HG02938 (cell line): ENCODE measurements at regions not wholly inside any gene's neighbourhood (a gene's known extent, or its start where the extent isn't known, plus 50 kb on each side); places are given as distances from the start of the nearest gene placed in this dataset.
"Not testable (repeated sequence)": the region's sequence is repeated elsewhere in the genome, so short reads cannot be mapped to it uniquely, and the experiment has no call there.

Experiments
- ATAC-seq: cut with Tn5 transposase; IDR thresholded peaks from one replicate; pipeline ENCODE4 v1.9.1; 2021; ENCODE audit warnings: mild to moderate bottlenecking, moderate library complexity; ENCODE audit not compliant: unreplicated experiment

DNA sequence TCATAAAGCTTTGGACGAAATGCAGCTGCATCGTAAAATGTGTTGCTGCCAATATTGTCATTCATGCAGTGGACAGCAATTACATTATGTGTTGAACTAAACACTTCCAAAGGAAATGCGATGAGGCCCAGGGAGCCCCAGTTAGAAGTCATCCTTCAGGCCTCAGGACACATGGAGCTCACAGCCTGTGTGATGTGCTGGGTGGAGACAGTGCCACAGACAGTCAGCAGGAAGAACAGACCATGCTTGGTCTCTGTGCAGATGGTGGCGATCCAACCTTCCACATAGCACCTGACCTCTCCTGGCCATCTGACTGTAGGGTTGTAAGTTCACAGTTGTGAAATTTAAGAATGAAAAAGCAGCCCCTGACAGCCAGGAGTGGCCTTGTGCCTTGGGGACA is 118.3 kb upstream of the ALKAL2 start:
- ATAC-seq = no peak

DNA sequence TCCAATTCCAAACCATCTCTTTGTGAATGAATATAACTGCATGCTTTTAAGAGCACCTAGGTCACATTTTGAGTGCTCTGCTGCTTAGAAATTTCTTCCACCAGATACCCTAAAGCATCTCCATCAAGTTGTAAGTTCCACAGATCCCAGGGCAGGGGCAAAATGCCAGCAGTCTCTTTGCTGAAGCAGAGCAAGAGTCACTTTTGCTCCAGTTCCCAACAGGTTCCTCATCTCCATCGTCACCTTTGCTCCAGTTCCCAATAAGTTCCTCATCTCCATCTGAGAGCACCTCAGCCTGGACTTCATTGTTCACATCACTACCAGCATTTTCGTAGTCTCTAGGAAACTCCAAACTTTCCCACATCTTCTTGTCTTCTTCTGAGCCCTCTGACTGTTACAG is 116.7 kb upstream of the ALKAL2 start:
- no peak for ATAC-seq

DNA sequence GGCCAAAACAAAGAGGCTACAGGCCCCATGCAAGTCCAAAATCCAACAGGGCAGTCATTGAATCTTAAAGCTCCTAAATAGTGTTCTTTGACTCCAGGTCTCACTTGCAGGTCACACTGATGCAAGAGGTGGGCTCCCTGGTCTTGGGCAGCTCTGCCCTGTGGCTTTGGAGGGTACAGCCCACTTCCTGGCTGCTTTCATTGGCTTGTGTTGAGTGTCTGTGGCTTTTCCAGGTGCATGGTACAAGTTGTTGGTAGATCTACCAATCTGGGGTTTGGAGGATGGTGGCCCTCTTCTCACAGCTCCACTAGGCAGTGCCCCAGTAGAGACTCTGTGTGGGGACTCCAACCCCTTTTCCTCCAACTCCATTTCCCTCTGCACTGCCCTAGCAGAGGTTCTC is 115.8 kb upstream of the ALKAL2 start:
- ATAC-seq = no peak

DNA sequence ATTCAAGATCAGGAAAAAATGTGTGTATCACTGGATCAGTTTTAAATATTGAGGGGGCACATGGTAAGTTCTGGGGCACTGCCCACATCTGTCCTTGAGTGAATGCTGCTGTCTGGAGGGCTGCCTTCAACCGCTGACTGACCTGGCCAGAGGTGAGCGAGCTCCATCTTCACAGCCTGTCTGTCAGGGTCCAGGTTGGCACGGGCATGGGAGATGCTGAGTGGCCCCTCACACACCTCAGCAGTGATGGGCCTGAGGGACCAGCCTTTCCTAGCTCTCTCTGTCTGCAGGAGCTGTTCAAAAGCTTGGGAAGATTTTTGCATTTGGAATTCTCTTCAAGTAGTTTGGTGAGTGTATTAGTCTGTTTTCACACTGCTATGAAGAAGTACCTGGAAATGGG is 114.8 kb upstream of the ALKAL2 start:
- ATAC-seq = no peak

DNA sequence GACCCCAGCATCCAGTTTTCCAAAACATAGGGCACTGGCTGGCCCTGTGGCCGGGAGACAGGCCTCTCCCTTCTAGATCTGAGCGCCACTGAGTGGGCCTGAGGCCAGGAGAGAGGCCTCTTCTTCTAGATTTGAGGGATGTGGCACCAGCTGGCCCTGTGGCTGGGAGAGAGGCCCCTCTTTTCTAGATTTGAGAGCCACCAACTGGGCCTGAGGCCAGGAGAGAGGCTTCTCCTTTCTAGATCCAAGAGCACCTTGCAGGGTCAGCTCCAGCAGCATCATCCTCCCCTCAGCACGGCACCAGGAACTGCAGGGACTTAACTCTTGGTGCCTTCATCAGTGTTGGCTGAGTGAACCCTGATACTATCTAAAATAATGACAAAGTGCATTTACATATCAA is 114.3 kb upstream of the ALKAL2 start:
- ATAC-seq = no peak

DNA sequence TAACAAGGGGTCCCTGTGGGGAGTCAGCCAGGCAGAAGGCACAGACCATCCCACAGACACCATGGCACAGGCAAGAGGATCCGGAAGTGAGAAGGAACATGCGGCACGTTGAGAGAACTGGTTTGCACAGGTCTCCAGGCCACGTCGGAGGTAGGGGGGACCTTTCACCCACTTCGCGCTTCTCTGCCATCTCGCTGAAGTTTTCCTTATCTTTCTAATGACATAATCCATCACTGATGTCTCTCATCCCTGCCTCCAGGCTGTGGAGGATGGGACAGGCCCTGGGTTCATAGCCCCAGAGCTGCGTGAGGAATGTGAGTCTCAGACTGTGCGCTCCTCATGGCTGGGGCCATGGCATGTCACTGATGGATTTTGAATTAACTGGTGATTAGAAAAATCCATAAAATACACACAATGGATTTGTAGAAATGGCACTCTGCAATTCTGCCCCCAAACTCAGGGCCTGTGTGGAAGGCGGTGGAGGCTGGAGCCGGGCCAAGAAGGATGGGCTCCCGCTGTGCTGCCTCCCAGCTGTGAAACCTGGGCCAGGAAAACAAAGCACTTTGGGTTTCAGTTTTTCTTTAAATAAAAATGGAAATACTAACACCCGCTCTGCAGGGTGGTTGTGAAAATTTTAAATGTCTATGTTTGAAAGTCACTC is 113.3 kb upstream of the ALKAL2 start:
- no peak for ATAC-seq

DNA sequence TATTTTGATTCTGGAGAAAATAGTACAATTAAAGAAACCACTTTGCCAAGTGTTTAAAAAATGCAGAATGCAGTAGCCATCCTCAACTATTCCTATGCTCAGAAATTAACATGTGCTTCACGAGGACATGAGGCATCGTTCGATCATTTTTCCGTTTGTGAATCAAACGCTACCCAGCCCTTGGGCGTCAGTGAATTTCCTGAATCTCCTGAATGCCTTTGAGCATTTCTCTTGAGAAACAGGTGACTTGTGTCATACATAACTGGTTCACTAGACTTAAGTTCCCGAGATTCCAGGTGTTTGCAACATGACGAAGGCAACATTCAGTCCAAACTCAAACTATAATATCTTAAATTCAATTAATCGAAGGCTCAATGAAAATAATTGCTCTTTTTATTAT is 110.0 kb upstream of the ALKAL2 start:
- ATAC-seq = no peak

DNA sequence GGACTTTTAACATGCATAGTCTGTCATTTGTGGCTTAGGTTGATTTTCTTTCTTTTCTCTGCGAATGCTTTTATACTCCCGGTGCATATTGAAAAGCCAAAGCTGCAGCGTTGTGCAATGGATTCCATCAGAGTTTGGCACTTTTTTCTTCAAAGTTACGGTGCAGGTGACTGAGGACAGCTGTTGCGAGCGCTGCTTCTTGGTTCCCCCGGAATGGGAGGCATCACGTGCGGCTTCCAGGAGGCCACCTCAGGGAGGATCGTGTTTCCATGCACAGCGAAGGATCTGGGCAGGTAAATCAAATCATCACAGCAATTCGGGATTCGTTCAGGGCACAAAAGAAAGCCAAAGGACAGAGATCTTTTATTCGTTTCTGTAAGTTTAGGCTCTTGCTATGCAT is 109.6 kb upstream of the ALKAL2 start:
- no peak for ATAC-seq

DNA sequence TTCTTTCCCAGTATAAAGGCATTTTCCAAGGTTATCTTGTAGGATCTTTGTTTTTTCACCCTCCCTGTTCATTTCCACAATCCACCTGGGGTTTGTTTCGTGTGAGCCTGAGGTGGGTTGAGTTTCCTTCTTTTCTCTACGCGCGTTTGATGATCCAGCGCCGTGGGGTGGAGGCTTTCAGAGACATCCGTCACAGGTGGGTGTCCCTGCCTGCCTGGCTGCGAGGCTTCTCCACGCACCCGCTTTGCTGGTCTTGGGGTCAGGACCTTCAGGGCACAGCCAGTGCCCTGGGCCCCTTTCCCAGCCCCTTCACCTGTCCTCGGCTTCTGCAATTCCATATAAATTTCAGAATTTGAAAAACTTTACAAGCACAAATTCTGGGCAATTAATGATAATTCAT is 109.0 kb upstream of the ALKAL2 start:
- no peak for ATAC-seq

DNA sequence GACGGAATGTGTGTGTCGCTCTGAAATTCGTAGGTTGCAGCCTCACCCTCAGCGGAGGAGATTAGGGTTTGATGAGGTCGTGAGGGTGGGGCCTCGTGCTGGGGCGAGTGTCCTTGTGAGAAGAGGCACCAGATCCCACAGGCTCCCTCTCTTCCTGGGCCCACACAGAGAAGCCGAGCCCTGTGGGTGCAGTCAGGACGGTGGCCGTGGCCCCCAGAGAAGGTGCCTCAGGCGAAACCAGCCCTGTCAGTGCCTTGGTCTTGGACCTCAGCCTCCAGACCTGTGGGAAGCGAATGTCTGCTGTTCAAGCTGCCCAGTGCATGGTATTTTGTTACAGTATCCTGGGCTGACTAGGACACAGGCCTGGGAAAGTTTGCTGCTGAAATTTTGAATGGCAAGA is 108.0 kb upstream of the ALKAL2 start:
- ATAC-seq = no peak

DNA sequence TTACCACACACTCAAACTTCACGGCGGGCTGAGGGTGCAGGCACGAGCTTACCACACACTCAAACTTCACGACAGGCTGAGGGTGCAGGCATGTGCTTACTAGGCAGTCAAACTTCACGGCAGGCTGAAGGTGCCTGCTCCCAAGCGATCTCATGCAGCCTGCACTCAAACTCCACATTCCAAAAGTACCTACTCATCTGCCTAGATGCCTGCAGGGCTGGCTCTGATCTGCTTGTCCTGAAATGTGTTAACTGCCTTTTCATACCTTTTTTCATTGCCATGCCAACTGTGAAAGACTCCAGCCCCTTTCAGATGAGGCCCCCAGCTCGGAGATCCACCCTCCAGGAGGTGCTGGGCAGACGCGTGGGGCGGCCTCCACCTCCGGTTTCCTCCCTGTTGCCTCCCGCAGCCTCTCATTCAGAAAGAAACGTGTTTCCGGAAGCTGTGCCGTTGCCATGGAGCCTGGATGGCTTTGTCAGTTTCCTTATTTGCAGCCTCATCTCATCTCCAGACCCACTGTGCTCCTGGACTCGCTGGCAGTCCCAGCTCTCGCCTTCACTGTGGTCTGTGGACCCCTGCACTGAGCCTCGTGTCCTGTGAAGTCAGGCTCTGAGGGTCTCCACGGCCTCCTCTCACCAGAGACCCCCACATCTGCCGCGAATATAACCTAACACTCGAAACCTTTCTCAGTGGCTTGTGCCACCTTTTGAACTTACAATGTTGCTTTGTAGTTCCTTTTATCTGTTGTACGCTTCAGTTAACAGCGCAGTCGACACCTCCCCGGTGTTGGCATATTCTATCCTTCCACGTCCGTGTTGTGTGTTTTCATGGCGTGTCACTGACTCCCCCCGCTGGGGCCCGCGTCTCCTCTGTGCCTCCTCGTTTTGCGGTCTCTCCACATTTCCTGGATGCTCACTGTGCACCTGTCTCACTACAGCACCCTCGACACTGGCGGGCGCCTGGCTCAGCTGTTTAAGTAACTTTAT is 106.1 kb upstream of the ALKAL2 start:
- ATAC-seq = no peak

DNA sequence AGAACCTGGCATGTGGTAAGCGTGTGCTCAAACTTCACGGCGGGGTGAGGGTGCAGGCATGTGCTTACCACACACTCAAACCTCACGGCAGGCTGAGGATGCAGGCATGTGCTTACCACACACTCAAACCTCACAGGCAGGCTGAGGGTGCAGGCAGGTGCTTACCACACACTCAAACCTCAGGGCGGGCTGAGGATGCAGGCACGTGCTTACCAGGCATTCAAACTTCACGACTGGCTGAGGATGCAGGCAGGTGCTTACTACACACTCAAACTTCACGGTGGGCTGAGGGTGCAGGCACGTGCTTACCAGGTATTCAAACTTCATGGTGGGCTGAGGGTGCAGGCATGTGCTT is 105.0 kb upstream of the ALKAL2 start:
- ATAC-seq = no peak

DNA sequence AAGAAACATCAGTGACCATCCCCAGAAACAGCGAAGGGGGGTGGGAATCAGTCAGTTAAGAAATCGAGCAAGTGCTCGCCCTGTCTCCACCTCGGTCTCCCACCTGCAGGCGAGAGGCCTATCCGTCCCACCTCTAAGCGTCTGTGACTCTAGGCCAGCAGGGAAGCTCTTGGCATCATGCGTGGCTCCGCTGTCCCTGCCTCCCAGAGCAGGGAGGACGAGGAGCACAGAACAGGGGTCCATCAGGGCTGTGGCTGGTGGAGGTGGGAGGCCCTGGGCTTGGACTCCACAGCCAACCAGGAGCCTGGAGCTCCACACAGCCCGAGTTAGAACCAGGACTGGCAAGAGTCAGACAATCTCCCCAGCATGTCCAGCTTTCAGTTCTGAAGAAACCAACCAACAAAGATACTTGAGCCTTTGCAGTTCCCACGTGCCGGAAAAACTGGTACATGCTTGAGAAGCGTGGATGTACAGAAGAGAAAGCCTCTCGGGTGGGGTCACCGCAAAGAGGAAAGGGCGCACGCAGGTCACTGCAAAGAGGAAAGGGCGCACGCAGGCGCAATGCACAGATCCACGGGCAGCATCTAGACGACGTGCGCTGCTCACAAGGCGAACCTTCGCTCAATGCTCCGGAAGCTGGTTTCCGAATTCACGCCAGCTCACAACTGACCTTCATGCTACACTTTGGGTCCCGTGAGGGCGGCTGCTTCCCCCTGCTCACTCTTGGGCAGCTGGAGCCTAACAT is 104.5 kb upstream of the ALKAL2 start:
- no peak for ATAC-seq

DNA sequence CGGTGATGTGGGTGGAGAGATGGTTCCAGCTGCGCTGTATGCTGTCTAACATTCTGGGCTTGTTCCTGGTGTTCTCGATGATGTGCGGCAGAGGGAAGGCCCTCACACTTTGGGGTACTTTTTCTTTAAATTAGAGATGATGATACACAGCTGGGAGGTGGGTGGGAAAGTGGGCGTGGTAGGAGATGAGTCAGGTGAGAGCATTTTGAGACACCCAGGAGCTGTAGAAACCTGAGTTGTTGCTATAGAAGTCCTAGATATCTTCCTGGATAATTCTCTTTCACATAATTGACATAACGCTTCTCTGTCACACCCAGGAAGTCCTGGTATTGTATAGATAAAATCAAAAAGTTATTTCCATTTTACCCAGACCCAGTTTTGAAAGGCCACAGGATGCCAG is 103.8 kb upstream of the ALKAL2 start:
- ATAC-seq = no peak

DNA sequence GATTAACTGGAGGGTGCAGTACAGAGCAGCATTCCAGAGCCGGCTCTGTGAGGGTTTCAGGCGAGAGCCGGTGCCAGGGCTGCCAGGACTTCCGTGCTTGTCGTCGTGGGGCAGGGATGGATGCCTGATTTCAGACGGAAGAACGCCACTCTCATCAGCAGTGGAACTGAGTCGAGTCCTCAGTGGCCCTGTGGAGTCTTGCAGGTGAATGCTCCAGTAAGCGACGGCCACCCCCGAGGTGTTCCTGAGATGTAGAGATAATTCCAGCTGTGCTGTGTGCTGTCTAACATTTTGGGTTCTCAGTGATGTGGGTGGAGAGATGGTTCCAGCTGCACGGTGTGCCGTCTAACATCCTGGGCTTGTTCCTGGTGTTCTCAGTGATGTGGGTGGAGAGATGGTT is 103.1 kb upstream of the ALKAL2 start:
- no peak for ATAC-seq

DNA sequence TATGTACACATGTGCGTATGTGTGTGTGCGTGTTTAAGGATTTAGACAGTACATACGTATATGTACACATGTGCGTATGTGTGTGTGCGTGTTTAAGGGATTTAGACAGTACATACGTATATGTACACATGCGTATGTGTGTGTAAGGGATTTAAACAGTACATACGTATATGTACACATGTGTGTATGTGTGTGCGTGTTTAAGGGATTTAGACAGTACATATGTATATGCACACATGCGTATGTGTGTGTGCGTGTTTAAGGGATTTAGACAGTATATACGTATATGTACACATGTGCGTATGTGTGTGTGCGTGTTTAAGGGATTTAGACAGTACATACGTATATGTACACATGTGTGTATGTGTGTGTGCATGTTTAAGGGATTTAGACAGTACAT is 102.1 kb upstream of the ALKAL2 start:
- ATAC-seq = not testable (repeated sequence)

DNA sequence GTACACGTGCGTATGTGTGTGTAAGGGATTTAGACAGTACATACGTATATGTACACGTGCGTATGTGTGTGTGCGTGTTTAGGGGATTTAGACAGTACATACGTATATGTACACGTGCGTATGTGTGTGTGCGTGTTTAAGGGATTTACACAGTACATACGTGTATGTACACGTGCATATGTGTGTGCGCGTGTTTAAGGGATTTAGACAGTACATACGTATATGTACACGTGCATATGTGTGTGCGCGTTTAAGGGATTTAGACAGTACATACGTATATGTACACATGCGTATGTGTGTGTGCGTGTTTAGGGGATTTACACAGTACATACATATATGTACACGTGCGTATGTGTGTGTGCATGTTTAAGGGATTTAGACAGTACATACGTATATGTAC is 100.9 kb upstream of the ALKAL2 start:
- not testable (repeated sequence) for ATAC-seq

DNA sequence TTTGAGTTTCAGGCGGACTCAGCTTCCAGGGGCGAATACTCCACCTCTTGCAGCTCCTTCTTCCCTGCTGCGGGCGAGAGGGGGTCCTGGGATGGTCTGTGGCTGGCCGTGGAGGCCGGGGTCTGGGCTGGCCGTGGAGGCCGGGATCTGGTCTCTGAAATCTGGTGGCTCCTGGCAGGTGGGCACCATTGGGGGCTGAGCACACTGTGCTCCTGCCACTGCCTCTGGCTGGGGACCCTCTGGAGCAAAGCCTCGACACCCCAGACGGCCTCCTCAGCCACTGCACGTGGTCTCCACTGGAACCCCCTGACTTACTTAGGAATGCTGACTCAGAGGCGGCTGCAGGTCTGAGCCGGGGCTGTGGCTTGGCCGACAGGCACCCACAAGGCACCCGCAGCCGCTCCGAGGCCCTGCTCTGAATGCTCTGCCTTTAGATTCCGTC is 100.1 kb upstream of the ALKAL2 start:
- ATAC-seq = no peak

DNA sequence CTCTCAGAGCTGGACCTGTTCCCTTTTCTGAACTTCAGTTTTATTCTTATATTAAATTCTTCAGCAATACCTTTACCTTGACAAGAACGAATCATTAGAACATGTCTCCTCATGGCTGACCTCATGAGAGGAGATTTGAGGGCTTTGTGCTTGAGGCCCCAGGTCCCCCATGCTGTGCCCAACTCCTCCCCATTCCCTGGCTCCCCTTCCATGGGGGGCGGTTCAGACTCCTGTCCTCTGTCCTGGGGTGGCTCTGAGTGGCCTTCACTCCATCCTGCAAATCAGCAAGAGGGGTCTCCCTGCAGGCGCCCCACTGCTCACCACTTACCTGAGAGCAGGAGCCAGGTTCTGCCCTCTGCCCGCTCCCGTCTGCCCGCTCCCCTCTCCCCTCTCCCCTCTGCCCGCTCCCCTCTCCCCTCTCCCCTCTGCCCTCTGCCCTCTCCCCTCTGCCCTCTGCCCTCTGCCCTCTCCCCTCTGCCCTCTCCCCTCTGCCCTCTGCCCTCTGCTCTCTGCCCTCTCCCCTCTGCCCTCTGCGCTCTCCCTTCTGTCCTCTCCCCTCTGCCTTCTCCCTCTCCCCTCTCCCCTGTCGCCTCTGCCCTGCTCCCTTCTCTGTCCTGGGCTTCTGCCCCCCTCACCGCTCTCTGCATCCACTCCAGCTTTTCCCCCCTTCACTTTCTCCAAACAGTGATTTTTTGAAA is 98.7 kb upstream of the ALKAL2 start:
- no peak for ATAC-seq

DNA sequence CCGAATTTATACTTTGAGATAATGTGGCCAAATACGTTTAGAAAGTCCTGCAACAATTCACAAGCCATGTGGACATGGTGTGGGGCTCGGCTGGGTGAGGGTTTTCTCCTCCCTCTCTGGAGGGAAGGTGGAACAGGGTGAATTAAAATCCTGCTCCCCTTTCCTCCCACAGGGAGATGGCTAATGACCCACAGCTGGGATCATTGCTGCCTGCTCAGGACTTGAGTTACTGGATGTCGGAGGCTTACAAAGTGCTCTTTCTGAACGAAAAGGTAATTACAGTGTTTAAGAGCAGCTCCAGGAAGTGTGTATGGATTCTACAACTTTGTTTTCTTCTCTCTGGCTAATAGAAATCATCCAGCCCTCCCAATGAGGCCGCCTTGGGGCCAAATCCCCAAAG is 97.9 kb upstream of the ALKAL2 start:
- ATAC-seq = no peak

DNA sequence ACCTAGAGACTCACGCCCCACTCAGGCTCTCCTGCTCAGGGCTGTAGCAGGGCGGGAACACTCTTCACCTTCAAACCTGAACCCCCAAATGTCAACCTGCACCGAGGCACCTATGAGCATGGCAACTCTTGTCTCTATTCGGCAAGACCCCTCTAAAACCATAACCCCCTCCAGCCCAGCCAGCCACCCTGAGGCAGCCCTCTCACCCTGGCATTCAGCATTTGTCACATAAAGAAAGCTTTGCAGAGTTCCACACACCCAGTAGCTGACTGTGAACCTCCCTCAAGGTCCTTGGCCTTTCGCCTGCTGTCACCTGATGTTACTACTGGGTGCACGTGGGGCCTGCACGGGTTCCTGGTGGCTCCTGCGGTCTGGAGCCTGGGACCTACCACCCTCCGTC is 97.2 kb upstream of the ALKAL2 start:
- no peak for ATAC-seq
